Hematopoietic multipotent progenitor cell treated with erythropoietin and hydrocortisone succinate and interleukin-3 and kit ligand, for 17 days (in vitro differentiated cells): ENCODE measurements at regions not wholly inside any gene's neighbourhood (a gene's known extent, or its start where the extent isn't known, plus 50 kb on each side); places are given as distances from the start of the nearest gene placed in this dataset.

Source experiments
- DNase-seq: peaks from one replicate; pipeline ENCODE4 v3.0.0-alpha.2; 2015; ENCODE audit warnings: low spot score

DNA sequence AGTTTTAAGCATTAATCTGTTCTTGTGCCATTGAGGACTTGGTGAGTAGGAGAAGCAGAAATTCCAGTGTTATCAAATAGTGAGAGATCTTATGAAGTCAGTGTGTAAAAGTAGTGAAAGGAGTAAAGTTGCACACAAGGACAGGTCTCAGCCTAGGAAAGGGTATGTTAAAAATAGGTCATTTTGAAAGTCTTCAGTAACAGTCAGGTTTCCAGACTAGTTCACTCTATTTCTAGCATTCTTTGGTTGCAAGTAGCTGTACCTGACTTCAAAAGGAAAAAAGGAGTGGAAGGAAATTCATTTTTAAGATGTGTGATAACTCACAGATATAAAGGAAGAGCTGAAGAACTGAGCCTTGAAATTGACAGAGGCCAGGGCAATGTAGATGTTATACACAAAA is 250.1 kb upstream of the SATB1 start:
- no peak for DNase-seq

DNA sequence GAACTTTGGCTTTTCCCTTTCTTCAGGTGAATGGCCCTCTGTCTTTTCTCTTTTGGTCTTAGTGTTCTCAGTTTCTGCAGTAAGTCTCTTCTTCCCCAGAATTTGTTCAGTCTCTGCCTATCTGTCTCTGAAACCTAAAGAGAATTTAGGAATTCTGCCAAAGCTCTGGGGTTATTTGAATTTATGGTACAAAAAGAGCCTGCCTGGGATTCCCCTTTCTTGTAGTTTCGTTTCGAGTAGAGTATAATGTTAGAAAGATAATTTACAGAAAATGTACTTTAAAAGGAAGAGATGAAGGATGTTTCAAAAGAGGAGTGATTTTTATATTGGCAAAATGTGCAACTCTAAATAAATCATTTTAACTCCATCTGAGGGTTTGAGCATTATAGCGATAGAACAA is 247.4 kb upstream of the SATB1 start:
- no peak for DNase-seq

DNA sequence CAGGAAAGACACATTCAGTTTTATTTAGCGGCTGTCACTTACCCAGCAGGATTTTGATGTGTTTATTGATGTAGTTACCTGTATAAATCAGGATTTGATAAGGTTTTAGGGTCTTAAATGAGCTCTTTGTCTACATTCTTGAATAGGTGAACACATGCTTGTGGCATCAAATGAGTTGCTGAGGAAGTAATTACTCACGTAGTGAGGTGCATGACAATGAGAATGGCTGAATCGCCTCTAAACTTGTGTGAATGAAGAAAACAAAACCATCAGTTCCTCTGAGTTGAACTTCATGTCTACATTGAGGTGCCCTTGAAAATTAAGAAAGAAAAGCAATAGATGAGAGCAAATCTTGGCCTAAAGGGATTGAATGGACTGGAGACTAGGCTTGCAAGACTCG is 245.6 kb upstream of the SATB1 start:
- DNase-seq = no peak

GRCh38 chr3:18669374-18669773 is 244.2 kb upstream of the SATB1 start:
- no peak for DNase-seq

- no peak for DNase-seq
Observed at GRCh38 chr3:18667552-18667951, 242.4 kb upstream of the SATB1 start.

DNA sequence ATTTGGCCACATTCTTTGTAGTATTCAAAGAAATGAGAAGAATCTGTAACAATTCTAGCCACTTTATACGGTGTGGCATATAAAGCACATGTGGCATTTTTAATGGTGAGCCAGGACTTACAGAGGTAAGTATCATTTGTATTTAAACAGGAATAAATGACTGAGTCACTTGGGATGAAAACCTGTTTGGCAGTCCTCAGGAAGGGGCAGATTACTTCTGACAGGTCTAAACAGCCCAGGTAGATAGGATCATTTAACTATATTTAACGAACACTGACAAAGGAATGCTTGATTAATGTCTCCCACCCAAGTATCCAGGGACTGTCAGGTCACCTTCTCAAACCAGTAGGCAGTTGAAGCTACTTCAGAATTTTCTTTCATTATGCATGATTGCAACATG is 241.5 kb upstream of the SATB1 start:
- no peak for DNase-seq

GRCh38 chr3:18660059-18660458 is 234.9 kb upstream of the SATB1 start:
- DNase-seq = no peak

GRCh38 chr3:18657858-18658820 is 233.0 kb upstream of the SATB1 start:
- DNase-seq = no peak

DNA sequence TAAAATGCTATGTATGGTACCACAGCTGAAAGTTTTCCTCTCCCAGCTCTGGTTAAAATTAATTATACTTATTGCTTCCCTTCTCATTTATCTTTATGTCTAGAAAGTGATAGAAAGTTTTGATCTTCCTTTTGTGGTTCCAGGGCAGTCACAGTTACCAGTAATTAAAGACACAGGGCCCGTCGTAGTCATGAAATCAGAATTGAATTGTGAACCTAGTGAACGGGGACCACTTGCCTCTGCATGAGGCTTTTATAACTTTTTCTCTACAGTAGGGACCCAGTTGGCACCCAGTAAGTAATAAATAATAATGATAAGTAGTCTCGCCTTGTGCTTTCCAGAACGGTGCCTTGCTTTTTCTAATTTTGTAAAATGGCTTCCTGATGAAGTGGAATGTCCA is 231.7 kb upstream of the SATB1 start:
- no peak for DNase-seq

GRCh38 chr3:18656410-18656809 is 231.3 kb upstream of the SATB1 start:
- DNase-seq = no peak

- DNase-seq = no peak
Observed at GRCh38 chr3:18655827-18656226, 230.7 kb upstream of the SATB1 start.

DNA sequence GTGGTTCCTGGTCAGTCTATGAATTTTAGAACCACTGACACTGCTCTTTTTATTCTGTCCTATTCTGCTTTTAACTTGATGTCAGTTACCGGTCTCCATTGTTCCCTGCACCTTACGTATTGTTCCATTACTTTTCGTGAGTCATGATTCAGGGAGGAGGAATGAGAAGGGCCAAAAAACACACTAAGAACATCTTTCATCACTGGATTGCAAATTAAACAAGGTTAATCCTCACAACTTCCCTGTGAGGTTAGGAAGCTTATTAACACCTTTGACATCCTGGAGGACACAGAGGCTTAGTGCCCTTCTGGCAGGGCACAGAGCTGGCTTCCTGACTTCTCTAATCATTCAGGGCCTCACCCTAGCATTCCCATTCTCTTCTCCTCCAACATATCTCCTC is 227.6 kb upstream of the SATB1 start:
- DNase-seq = no peak

GRCh38 chr3:18650731-18651130 is 225.6 kb upstream of the SATB1 start:
- DNase-seq = no peak

DNA sequence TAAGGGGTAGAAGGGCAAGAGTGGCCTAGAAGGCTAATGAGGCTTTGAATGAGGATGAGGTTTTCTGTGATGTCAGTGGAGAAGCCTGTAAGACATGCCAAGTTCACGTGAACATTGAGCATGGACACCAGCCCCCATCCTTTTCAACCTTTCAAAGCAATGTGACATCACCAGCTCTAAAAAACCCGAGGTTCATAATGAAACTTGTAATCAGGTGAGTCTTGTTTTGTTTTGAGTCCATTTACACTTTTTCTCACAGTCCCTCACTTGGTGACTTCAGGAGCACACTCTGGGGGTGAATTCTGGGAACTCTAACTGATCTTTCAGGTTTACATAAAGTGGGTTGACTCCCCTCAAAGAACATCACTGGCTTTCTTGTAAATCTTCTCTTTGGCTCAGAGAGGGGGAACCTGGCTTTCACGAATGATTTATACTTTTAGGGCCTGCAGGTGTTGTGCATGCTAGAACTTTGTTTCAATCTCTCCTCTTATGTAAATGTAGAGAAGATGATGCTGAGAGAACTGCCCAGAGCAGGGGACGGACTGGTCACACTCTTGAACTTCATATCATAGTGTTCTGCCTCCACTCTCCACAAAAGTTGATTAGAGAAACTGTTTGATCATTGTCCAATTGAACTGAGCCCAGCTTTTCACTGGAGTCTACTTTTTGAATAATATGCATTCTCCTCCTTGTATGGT is 224.7 kb upstream of the SATB1 start:
- no peak for DNase-seq

GRCh38 chr3:18648868-18649462 is 223.8 kb upstream of the SATB1 start:
- no peak for DNase-seq

- no peak for DNase-seq
Observed at GRCh38 chr3:18648159-18648558, 223.0 kb upstream of the SATB1 start.

DNA sequence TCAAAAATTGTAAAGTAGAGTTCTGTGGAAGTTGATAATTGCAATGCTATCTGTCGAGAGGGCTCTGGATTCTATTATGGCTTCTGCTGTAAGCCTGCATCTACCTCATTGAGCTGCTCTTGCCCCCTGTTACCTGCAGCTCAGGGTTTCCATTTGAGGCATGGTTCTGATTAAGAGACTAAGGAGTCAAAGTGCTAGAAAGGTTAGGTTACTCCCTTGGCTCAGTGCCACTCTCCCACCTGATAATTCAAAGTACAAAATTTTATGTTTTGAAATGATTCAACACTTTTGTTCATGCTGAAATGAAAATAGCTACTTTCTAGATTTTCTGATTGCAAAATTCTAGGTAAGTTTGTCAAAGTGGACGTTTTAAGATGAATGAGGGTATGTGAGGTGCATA is 220.5 kb upstream of the SATB1 start:
- DNase-seq = no peak

DNA sequence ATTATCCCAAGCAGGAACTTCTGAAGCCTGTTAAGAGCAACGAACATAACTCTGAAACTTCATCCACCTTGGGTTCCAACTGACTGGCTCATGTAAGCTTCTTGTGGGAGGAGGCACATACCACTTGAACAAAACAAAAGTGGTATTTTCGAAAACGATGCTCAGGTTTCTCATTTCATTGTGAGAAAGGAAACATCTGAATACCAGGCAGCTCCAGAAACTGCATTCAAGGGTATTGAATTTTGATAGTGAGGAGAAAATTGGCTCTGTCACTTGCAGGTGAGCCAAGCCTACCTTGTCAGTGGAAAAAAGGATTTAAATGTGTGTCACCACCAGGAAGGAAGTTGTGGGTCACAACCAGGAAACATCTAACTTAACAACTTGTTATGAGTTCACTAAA is 218.1 kb upstream of the SATB1 start:
- DNase-seq = no peak

DNA sequence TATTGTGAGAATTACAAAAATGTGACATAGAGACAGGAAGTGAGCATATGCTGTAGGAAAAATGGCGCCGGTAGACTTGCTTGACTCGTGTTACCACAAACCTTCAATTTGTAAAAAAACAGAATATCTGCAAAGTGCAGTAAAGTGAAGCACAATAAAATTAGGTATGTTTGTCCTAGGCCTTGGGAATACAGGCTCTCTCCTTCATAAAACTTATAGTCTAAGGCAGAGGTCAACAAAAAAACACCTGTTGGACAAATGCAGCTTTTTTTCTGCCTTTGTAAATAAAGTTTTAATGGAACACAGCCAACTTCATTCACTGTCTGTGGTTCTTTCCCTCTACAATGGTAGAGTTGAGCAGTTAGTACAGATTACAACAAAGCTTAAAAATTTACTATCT is 216.8 kb upstream of the SATB1 start:
- no peak for DNase-seq

DNA sequence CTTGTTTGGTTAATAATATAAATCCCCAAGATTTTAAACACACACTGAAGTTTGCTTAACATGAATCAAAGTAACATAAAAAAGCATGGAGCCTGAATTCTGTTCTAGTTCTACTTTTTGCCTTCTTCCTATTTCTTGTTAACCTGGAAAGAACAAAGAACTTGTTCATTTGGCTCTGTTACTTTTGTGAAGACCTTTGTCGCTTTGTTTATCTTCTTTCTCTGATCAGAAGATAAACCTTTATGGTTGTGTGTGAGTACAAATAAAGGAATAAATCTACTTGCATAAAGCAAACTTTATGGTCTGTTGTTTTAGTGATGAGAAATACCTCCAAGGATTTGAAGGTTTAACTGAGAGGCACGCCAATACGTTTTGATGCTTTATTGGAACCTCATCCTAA is 210.1 kb upstream of the SATB1 start:
- DNase-seq = no peak

DNA sequence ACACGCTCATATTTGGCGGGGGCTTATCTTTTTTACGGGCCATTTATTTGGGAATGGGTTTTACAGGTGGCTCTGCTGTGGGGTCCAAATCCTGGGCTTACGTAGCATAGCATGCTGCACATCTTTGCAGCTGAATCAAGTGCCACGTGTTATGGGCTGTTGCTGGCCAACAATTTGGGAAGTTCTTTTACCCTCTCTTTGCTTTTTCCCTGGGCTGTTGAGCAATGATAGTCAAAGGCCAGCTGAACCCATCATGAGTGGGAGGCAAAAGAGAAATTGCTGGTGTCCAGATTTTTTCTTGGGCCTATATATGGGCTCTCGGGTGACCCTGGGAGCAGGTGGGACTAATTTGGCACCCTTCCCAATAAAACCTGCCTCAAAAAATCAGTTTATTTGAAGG is 209.3 kb upstream of the SATB1 start:
- DNase-seq = no peak

DNA sequence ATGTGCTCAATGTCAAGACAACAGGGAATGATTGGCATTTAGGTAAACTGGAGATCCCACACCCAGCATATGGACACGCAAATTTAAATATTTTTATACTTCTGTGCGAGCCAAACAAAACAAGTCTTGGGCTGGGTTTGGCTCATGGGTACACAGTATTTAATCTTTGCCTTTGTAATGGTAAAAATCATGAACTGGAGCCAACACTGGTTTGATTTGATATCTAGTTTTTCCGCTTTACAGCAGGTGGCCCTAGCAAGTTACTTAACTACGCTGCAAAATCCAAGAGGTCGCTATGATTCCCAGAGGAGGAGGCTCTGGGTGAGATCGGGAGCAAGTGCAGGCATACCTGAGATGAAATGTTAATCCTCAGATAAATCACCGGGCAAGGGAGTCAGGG is 207.9 kb upstream of the SATB1 start:
- DNase-seq = no peak

- no peak for DNase-seq
Observed at GRCh38 chr3:18630295-18630694, 205.2 kb upstream of the SATB1 start.
